ENCODE measurements at regions not wholly inside any gene's neighbourhood (a gene's known extent, or its start where the extent isn't known, plus 50 kb on each side); places are given as distances from the start of the nearest gene placed in this dataset.

DNA sequence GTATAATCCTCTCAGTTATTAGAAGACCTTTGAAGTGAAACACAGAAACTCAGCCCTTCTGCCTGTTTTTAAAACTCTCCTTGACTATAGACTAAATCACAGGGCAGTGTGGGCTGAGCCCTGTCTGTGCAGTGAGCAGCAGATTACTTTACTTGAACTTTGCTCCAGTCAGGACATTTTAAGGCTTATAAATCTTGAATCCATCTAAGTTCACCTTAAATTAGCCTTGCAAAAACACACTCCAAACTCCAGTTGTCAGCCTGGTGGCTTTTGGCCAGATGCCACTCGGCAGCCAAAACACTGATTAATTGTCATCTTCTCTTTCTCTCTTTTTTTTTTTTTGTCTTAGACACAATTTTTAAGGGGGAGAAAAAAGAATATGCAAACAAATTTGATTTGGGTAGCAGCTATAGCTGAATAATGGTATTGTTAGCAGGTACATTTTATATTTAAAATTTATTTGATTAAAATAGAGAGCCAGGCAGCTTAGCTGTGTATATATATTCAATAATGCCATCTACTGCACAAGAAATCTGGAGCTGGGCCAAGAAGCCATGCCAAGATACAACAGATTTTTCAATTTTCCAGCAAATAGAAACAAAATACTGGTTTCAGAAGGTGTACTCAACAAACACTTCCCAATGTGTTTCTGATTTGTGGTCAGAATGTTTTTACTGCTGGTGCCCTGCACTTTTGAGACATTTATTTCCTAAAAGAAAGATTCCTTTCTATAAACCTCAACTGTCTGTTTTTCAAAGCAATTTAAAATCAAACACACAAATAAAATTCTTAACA, 247.7 kb downstream of the TFEC start:
- no peaks in the 10 kb centered on the region for H3K36me3 ChIP-seq (ENCODE audit: control insufficient read depth, insufficient read depth, low read length)
- H3K4me3 ChIP-seq (ENCODE audit: low read length), result no peak overlapping the region
- peaks cover 4% of the 10 kb centered on the region for H3K4me1 ChIP-seq (ENCODE audit: control insufficient read depth, insufficient read depth, low read length)
- H3K27ac ChIP-seq (ENCODE audit: low read depth, low read length), result no peak overlapping the region
- H3K9ac ChIP-seq (ENCODE audit: low read length), result no peak overlapping the region
- H3K27me3 ChIP-seq (ENCODE audit: control insufficient read depth, insufficient read depth, low read length), result no peaks in the 10 kb centered on the region

DNA sequence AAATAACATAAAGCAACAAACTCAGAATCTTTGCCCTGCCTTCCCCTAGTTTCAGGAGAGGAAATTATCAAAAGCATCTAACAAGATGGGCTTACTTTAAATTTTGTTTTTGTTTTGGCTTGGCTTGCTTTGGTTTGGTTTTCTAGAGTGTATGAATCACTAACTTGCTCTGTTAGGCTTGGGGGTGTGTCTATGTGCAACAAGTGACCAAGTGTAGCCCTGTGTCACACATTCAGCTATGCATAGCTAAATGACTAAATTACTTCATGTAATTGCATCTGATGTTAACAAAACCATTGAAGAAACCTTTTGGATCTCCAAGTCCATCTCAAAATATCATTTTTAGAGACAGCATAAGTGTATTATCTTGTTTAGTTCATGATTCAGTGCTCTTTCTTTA, 251.0 kb downstream of the TFEC start:
- Histone ChIP-seq H3K27me3 (ENCODE audit: control insufficient read depth, insufficient read depth, low read length) (no peaks in the 10 kb centered on the region), H3K4me3 (ENCODE audit: low read length) (no peak overlapping the region), H3K4me1 (ENCODE audit: control insufficient read depth, insufficient read depth, low read length) (peaks cover 4% of the 10 kb centered on the region)

GRCh38 chr7:115775981-115776380, 254.6 kb downstream of the TFEC start:
- Histone ChIP-seq H3K27ac (ENCODE audit: low read depth, low read length) (no peak overlapping the region), H3K27me3 (ENCODE audit: control insufficient read depth, insufficient read depth, low read length) (no peaks in the 10 kb centered on the region), H3K4me1 (ENCODE audit: control insufficient read depth, insufficient read depth, low read length) (no peaks in the 10 kb centered on the region), H3K36me3 (ENCODE audit: control insufficient read depth, insufficient read depth, low read length) (no peaks in the 10 kb centered on the region), H3K4me3 (ENCODE audit: low read length) (no peak overlapping the region), H3K9ac (ENCODE audit: low read length) (no peak overlapping the region)

More for the DNA sequence above, 251.0 kb downstream of the TFEC start:
- no peaks in the 10 kb centered on the region for H3K36me3 ChIP-seq (ENCODE audit: control insufficient read depth, insufficient read depth, low read length)
- H3K9ac ChIP-seq (ENCODE audit: low read length), result no peak overlapping the region
- H3K27ac ChIP-seq (ENCODE audit: low read depth, low read length), result no peak overlapping the region

- H3K36me3 ChIP-seq (ENCODE audit: control insufficient read depth, insufficient read depth, low read length), result no peaks in the 10 kb centered on the region
- H3K9ac ChIP-seq (ENCODE audit: low read length), result no peak overlapping the region
- no peak overlapping the region for H3K27ac ChIP-seq (ENCODE audit: low read depth, low read length)
- no peaks in the 10 kb centered on the region for H3K27me3 ChIP-seq (ENCODE audit: control insufficient read depth, insufficient read depth, low read length)
- no peaks in the 10 kb centered on the region for H3K4me1 ChIP-seq (ENCODE audit: control insufficient read depth, insufficient read depth, low read length)
- no peak overlapping the region for H3K4me3 ChIP-seq (ENCODE audit: low read length)
Observed at GRCh38 chr7:115763347-115763746, 267.2 kb downstream of the TFEC start.

- Histone ChIP-seq H3K4me3 (ENCODE audit: low read length) (no peak overlapping the region), H3K9ac (ENCODE audit: low read length) (no peak overlapping the region), H3K4me1 (ENCODE audit: control insufficient read depth, insufficient read depth, low read length) (no peaks in the 10 kb centered on the region), H3K27me3 (ENCODE audit: control insufficient read depth, insufficient read depth, low read length) (no peaks in the 10 kb centered on the region), H3K36me3 (ENCODE audit: control insufficient read depth, insufficient read depth, low read length) (no peaks in the 10 kb centered on the region), H3K27ac (ENCODE audit: low read depth, low read length) (no peak overlapping the region)
Observed at GRCh38 chr7:115758025-115758424, 272.5 kb downstream of the TFEC start.

- Histone ChIP-seq H3K36me3 (ENCODE audit: control insufficient read depth, insufficient read depth, low read length) (no peaks in the 10 kb centered on the region), H3K27me3 (ENCODE audit: control insufficient read depth, insufficient read depth, low read length) (no peaks in the 10 kb centered on the region), H3K27ac (ENCODE audit: low read depth, low read length) (no peak overlapping the region), H3K9ac (ENCODE audit: low read length) (no peak overlapping the region), H3K4me1 (ENCODE audit: control insufficient read depth, insufficient read depth, low read length) (no peaks in the 10 kb centered on the region), H3K4me3 (ENCODE audit: low read length) (no peak overlapping the region)
Observed at GRCh38 chr7:115754226-115754625, 276.3 kb downstream of the TFEC start.

GRCh38 chr7:115749924-115750323, 280.6 kb downstream of the TFEC start:
- H3K27ac ChIP-seq (ENCODE audit: low read depth, low read length), result no peak overlapping the region
- H3K27me3 ChIP-seq (ENCODE audit: control insufficient read depth, insufficient read depth, low read length), result no peaks in the 10 kb centered on the region
- peaks cover 3% of the 10 kb centered on the region for H3K4me1 ChIP-seq (ENCODE audit: control insufficient read depth, insufficient read depth, low read length)
- no peak overlapping the region for H3K4me3 ChIP-seq (ENCODE audit: low read length)
- no peak overlapping the region for H3K9ac ChIP-seq (ENCODE audit: low read length)
- H3K36me3 ChIP-seq (ENCODE audit: control insufficient read depth, insufficient read depth, low read length), result no peaks in the 10 kb centered on the region

- no peak overlapping the region for H3K27ac ChIP-seq (ENCODE audit: low read depth, low read length)
- no peak overlapping the region for H3K9ac ChIP-seq (ENCODE audit: low read length)
- no peak overlapping the region for H3K4me3 ChIP-seq (ENCODE audit: low read length)
- H3K36me3 ChIP-seq (ENCODE audit: control insufficient read depth, insufficient read depth, low read length), result no peaks in the 10 kb centered on the region
- H3K27me3 ChIP-seq (ENCODE audit: control insufficient read depth, insufficient read depth, low read length), result no peaks in the 10 kb centered on the region
- H3K4me1 ChIP-seq (ENCODE audit: control insufficient read depth, insufficient read depth, low read length), result peaks cover 3% of the 10 kb centered on the region
Observed at GRCh38 chr7:115748123-115748738, 282.3 kb downstream of the TFEC start.

DNA sequence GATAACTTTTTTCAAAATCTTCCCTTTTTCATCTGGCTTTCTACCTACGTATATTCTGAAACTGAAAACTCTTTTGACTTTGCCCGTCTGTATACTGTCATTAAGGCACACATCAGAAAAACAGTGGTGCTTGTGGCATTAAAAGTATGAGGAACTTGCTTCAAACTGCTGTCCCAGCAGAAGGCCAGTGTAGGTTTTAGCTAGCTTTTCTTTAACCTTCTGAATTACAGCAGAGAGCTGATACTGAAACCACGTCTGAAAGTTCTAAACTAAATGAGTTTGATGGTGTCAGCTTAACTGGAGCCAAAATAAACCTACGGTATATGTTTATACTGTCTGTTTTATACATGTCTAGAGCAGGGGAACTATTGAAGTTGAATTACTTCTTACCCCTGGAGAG, 283.4 kb downstream of the TFEC start:
- Histone ChIP-seq H3K36me3 (ENCODE audit: control insufficient read depth, insufficient read depth, low read length) (no peaks in the 10 kb centered on the region), H3K4me3 (ENCODE audit: low read length) (no peak overlapping the region), H3K27me3 (ENCODE audit: control insufficient read depth, insufficient read depth, low read length) (no peaks in the 10 kb centered on the region), H3K9ac (ENCODE audit: low read length) (no peak overlapping the region), H3K27ac (ENCODE audit: low read depth, low read length) (peak overlapping the region; percentile 51), H3K4me1 (ENCODE audit: control insufficient read depth, insufficient read depth, low read length) (peaks cover 3% of the 10 kb centered on the region)

GRCh38 chr7:115740043-115740442, 290.5 kb downstream of the TFEC start:
- Histone ChIP-seq H3K36me3 (ENCODE audit: control insufficient read depth, insufficient read depth, low read length) (no peaks in the 10 kb centered on the region), H3K27me3 (ENCODE audit: control insufficient read depth, insufficient read depth, low read length) (no peaks in the 10 kb centered on the region), H3K4me3 (ENCODE audit: low read length) (no peak overlapping the region), H3K4me1 (ENCODE audit: control insufficient read depth, insufficient read depth, low read length) (no peaks in the 10 kb centered on the region), H3K9ac (ENCODE audit: low read length) (no peak overlapping the region), H3K27ac (ENCODE audit: low read depth, low read length) (no peak overlapping the region)

DNA sequence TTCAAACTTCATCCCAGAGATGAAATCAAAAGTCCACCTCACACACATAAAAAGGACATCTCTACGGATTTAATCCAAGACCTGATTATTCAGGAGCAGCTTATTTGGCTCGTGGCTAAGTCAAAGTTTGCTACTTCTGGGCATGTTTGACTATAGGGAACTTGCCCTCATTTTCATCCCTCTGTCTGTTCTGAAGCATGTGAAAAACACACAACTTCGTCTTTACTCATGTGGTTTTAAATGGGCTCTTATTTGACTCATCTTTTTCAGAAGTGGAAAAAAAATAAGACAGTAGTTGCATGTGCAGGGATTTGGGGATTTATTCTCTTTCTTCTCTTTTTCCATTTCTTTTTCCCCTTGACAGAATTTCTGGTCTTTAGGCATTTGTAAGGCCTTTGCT, 295.9 kb downstream of the TFEC start:
- Histone ChIP-seq H3K27ac (ENCODE audit: low read depth, low read length) (no peak overlapping the region), H3K36me3 (ENCODE audit: control insufficient read depth, insufficient read depth, low read length) (no peaks in the 10 kb centered on the region)

GRCh38 chr7:115731796-115732471, 298.6 kb downstream of the TFEC start:
- Histone ChIP-seq H3K9ac (ENCODE audit: low read length) (no peak overlapping the region), H3K27me3 (ENCODE audit: control insufficient read depth, insufficient read depth, low read length) (no peaks in the 10 kb centered on the region), H3K4me1 (ENCODE audit: control insufficient read depth, insufficient read depth, low read length) (no peaks in the 10 kb centered on the region), H3K36me3 (ENCODE audit: control insufficient read depth, insufficient read depth, low read length) (no peaks in the 10 kb centered on the region), H3K27ac (ENCODE audit: low read depth, low read length) (no peak overlapping the region), H3K4me3 (ENCODE audit: low read length) (no peak overlapping the region)

More for the DNA sequence above, 295.9 kb downstream of the TFEC start:
- no peaks in the 10 kb centered on the region for H3K27me3 ChIP-seq (ENCODE audit: control insufficient read depth, insufficient read depth, low read length)
- H3K9ac ChIP-seq (ENCODE audit: low read length), result no peak overlapping the region
- H3K4me1 ChIP-seq (ENCODE audit: control insufficient read depth, insufficient read depth, low read length), result no peaks in the 10 kb centered on the region
- no peak overlapping the region for H3K4me3 ChIP-seq (ENCODE audit: low read length)
